Astrocyte (in vitro differentiated cells and primary cell): ENCODE measurements at regions not wholly inside any gene's neighbourhood (a gene's known extent, or its start where the extent isn't known, plus 50 kb on each side); places are given as distances from the start of the nearest gene placed in this dataset.

ENCODE experiments used
- EZH2 ChIP-seq: IDR thresholded peaks from 2 replicates; pipeline ENCODE4 v1.6.1; 2012; ENCODE audit warnings: mild to moderate bottlenecking, low read length, inconsistent platforms; ENCODE audit not compliant: insufficient read depth
- TF ChIP-seq, protein P1 (sequence below): IDR thresholded peaks from 2 replicates; pipeline ENCODE4 v1.5.1; 2011; ENCODE audit warnings: low read depth, mild to moderate bottlenecking, inconsistent platforms, low read length, moderate library complexity; ENCODE audit not compliant: insufficient read depth

GRCh38 chr1:83527987-83528386, 470.9 kb downstream of the TTLL7 start:
- TF ChIP-seq, protein P1, sequence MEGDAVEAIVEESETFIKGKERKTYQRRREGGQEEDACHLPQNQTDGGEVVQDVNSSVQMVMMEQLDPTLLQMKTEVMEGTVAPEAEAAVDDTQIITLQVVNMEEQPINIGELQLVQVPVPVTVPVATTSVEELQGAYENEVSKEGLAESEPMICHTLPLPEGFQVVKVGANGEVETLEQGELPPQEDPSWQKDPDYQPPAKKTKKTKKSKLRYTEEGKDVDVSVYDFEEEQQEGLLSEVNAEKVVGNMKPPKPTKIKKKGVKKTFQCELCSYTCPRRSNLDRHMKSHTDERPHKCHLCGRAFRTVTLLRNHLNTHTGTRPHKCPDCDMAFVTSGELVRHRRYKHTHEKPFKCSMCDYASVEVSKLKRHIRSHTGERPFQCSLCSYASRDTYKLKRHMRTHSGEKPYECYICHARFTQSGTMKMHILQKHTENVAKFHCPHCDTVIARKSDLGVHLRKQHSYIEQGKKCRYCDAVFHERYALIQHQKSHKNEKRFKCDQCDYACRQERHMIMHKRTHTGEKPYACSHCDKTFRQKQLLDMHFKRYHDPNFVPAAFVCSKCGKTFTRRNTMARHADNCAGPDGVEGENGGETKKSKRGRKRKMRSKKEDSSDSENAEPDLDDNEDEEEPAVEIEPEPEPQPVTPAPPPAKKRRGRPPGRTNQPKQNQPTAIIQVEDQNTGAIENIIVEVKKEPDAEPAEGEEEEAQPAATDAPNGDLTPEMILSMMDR: no peak
- no peak for TF ChIP-seq EZH2
